HL-60/S4 treated with retinoic acid at 250 ng/mL for 4 days and 3 days (cell line): ENCODE measurements at regions not wholly inside any gene's neighbourhood (a gene's known extent, or its start where the extent isn't known, plus 50 kb on each side); places are given as distances from the start of the nearest gene placed in this dataset.

ENCODE experiments used
- in situ Hi-C: fragments of 300-500 bp; cut with MboI; formaldehyde crosslinking; loops from 2 replicates; pipeline ENCODE4 v1.7.0; 2022; ENCODE audit warnings: low sequenced_read_pairs

- in situ Hi-C loops, result no loop called here
Measured at GRCh38 chr1:222301652-222302051, 246.3 kb downstream of the HHIPL2 start.

DNA sequence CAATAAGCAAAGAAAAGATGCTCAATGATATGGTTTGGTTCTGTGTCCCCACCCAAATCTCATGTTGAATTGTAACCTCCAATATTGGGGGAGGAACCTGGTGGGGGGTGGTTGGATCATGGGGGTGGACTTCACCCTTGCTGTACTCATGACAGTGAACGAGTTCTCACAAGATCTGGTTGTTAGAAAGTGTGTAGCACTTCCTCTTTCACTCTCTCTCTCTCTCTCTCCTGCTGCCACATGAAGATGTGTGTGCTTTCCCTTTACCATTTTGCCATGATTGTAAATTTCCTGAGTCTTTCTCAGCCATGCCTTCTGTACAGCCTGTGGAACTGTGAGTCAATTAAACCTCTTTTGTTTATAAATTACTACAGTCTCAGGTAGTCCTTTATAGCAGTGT is 248.4 kb downstream of the HHIPL2 start:
- in situ Hi-C loops, result no loop called here

DNA sequence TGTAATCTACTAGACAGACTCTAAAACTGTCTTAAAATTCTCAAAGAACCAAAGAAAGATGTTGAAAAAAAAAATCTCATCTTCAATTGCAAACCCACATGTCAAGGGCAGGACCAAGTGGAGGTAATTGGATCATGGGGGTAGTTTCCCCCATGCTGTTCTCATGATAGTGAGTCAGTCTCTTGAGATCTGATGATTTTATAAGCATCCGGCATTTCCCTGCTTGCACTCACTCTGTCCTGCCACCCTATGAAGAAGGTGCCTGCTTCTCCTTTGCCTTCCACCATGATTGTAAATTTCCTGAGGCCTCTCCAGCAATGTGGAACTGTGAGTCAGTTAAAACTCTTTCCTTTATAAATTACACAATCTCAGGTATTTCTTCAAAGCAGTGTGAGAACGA is 257.0 kb downstream of the HHIPL2 start:
- in situ Hi-C loops, result no loop called here

GRCh38 chr1:222288053-222288452 is 259.9 kb downstream of the HHIPL2 start:
- in situ Hi-C loops, result no loop called here

DNA sequence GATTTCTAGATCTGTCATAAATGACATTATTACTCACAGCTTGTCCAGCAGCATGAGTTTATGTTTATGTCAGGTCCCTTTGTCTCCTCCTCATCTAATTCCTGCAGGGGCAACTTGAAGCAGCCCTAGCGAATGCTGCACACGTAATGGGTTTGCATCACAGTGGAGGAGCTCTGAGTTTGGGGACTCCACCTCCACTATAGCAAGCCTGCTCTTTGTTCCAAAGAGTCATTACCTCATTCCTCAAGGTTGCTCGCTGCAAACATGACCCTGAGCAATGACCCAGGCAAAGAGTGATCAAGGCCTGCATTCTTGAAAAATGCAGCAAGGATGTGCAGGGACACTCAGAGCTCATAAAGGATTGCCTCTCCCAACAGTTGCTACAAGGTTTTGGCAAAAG is 261.9 kb downstream of the HHIPL2 start:
- in situ Hi-C loops, result no loop called here

- in situ Hi-C loops, result no loop called here
Measured at GRCh38 chr1:222285526-222285925, 262.4 kb downstream of the HHIPL2 start.

DNA sequence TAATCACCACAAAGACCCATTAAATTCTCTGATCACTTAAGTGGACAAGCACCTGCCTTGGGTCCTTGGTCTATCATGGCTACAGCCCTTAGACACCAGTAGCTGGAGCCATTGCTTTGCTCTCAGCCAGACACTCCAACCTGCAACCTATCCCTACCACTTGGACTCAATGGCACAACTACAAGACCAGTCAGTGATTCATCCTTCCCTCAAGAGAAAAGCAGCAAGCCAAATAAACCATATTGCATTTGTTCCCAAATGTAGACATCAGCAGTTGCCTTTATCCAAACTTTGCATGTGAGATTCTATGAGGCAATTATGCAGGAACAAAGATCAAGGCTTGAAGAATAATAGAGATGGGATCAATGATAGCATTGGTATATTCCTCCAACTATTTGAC is 263.4 kb downstream of the HHIPL2 start:
- in situ Hi-C loops, result no loop called here

DNA sequence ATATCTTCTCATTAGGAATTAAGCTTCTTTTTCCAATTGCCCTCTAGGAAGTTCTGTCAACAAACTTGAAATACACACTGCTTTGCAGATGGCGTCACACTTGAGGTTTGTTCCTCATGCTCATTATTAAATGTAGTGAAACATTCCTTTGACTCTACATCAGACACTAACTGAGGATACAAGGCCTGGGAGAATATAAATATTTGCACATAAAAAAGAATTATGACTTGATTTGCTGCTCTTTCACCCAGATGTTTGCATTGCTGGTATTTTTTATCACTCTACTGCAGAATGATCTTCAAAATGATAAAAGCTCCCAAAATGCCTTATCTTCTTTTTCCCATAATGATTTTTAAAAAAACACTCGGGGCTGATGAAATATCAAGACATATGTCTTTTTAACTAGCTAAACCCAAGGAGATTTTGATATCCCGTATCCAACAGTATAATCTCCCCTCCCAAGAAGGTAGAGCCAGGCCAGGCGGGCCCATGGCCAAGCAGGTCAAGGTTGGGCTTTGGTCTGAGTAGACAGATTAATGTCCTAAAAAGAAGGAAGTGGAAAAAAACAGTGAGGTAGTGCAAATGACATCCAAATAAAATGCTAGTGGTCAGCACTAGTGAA is 264.6 kb downstream of the HHIPL2 start:
- in situ Hi-C loops, result no loop called here

DNA sequence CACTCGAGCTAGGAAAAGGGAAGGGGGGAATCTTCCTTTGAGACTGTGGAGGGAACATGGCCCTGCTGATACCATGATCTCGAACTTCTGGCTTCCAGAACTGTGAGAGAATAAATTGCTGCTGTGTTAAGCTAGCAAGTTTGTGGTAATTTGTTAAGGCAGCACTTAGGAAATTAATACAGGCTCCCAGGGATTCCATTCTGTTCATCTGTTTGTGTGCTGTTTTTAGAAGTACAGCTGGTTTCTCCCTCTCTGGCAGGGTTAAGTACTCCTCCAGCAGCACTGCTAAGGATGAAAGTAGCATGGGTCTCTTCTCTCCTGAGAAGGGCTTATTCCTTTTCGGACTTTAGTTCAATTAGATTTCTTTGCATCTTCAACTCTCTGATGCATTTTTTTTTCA is 268.3 kb downstream of the HHIPL2 start:
- in situ Hi-C loops, result no loop called here

DNA sequence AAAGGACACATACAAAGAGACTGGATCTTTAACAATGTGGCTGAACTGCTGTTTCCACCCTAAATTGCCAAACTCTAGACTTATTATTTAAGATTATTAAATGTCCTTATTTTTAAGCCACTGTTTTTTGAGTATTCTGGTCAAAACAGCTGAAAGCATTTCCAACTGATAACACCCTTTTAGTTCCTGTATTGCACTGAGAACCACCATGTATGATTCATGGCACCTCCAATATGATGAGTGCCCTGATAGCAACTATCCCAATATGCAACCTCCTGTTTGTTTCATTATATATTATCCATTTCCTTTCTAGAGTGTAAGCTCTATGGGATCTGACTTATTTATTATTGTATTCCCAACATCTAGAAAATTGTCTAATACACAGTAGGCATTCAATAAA is 269.4 kb downstream of the HHIPL2 start:
- in situ Hi-C loops, result no loop called here

DNA sequence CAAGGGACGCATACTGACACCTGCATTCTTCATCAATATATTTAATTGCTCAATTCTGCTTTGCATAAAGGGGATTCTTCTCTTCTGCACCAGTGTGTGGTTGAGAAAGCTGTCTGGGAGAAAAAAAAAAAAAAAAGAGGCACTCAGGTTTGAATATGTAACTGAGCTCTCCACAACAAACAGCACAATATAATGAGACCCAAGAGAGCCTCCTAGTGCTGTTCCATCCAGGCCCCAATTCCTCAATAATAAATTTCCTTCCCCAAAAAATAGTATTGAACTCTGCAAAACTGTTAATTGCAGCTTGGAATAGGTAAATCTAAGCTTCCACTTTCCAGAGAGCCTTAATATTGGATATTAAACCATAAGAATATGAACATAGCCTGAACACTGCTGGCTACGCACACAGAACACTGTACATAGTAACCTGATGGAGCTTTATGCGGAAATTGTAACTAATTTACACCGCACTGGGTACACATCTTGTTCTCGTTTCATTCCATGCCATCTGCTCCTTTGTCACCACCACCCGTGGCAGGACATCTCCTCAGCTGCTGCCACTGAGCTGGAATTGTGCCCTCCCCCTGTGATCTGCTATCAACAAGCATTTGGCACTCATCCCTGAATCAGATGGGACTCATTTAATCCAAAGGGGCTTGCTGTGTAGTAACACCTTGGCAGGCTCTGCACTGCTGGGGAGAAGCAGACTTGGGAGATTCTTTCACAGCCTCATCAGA is 272.0 kb downstream of the HHIPL2 start:
- in situ Hi-C loops, result no loop called here

DNA sequence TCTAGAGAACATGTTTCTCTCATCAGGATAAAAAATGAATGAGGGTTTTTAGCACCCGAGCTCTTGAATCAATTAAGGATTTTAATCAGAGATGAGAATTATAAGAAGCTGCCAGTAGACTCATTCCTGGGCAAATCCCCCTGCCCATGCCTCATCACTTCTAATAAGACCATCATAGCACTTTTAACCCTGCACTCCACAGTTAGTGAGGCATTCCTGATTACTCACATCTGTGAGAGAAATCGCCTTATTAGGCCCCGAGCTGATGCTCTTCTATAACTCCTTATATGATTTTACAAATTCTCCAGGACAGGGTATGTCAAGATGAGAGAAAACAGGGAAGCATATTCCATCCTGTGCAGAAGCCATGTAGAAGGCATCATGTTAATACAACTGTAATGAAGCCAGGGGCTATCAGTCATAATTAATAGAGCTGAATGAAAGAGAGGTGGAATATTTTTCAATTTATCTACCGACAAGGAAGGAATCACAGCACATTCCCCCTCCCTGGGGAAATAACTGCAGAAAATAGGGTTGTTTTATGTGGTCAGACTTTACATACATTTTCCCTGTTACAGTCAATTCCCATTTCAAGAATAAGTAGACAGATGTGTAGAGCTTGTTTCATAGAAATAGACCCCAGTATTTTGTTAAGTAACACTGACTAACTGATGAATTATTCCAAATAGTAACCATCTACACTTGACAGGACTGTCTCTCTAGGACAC is 272.7 kb downstream of the HHIPL2 start:
- in situ Hi-C loops, result no loop called here

- in situ Hi-C loops, result no loop called here
Measured at GRCh38 chr1:222266223-222267196, 281.4 kb downstream of the HHIPL2 start.

- in situ Hi-C loops, result no loop called here
Measured at GRCh38 chr1:222263791-222264190, 284.1 kb downstream of the HHIPL2 start.

GRCh38 chr1:222257027-222257426 is 290.9 kb downstream of the HHIPL2 start:
- in situ Hi-C loops, result no loop called here

GRCh38 chr1:222256058-222256457 is 291.8 kb downstream of the HHIPL2 start:
- in situ Hi-C loops, result no loop called here

GRCh38 chr1:222252788-222253187 is 295.1 kb downstream of the HHIPL2 start:
- in situ Hi-C loops, result no loop called here

DNA sequence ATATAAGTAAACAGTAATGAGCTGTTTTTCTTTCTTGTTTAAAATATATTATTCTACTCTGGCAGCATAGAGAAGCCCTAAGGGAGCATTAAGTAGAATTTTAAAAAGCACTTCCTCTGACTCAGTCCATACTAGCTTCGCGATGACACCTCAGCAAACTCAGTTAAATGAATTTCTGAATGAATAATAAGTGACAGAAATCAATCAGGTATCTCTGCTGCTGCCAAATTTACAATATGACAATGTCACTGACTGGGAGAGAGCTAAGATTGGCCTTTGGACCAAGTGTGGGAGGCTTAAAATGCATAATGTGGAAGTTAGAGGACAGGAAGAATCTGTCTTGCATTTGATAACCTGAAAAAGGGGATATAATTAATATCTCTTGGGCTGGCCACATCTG is 296.1 kb downstream of the HHIPL2 start:
- in situ Hi-C loops, result no loop called here

DNA sequence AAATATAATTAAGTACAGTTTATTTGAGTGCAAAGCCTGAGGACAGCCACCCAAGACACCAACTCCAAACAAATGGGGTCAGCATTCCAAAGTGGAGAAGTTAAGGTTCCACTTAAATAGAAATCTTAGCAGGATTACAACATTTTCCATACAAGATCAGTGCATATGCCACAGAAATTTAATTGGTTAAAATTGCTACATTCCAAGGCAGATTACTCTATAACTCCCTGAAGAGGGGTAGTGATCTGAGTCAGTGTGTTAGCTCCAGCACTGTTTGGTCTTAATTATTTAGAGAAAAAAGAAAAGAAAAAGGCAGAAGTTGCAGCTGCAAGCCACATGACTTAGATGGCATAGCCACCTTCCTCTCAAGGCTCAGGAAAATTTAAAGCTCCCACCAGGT is 297.5 kb downstream of the HHIPL2 start:
- in situ Hi-C loops, result no loop called here

GRCh38 chr1:222247811-222248310 is 300.0 kb downstream of the HHIPL2 start:
- in situ Hi-C loops, result no loop called here

DNA sequence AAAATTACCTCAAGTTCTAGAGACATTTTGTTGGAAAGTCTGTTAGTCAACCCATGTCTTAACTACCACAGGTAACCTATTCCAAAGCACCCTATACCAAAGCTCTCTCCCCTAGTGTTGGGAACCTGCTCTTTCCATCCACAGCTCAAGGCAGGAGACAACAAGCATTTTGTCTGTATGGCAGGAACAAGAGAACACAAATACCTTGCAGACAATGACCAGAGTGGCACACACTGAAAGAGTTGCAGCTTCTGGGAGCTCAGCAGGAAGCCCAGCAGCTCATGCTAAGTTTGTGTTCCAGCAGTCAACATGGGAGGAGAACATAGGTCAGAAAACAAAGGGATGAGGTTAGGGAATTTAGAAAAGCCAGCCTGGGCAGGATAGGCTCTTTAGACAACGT is 300.8 kb downstream of the HHIPL2 start:
- in situ Hi-C loops, result no loop called here
